Fibroblast of the aortic adventitia (primary cell): ENCODE measurements at regions not wholly inside any gene's neighbourhood (a gene's known extent, or its start where the extent isn't known, plus 50 kb on each side); places are given as distances from the start of the nearest gene placed in this dataset.

ENCODE experiments used
- DNase-seq: peaks from one replicate; pipeline ENCODE4 v3.0.0-alpha.2; 2010; ENCODE audit warnings: low read depth
- H3K4me3 ChIP-seq: 2 replicates; pipeline ENCODE4 v1.5.1; 2011; ENCODE audit warnings: low read depth, mild to moderate bottlenecking, control low read depth, low read length, moderate library complexity
- CTCF ChIP-seq: IDR thresholded peaks from 2 replicates; pipeline ENCODE4 v1.5.1; 2011; ENCODE audit warnings: mild to moderate bottlenecking, low read length, control low read depth, inconsistent platforms; ENCODE audit not compliant: insufficient read depth

GRCh38 chr4:30495251-30495650, 224.9 kb upstream of the PCDH7 start:
- no peak for TF ChIP-seq CTCF
- no peak overlapping the region for H3K4me3 ChIP-seq
- DNase-seq = no peak

GRCh38 chr4:30495651-30496310, 224.4 kb upstream of the PCDH7 start:
- DNase-seq = no peak
- TF ChIP-seq CTCF = no peak
- no peak overlapping the region for H3K4me3 ChIP-seq

GRCh38 chr4:30511751-30512150, 208.4 kb upstream of the PCDH7 start:
- no peak overlapping the region for H3K4me3 ChIP-seq
- DNase-seq = no peak
- no peak for TF ChIP-seq CTCF

- no peak overlapping the region for H3K4me3 ChIP-seq
- no peak for DNase-seq
- TF ChIP-seq CTCF = no peak
Measured at GRCh38 chr4:30518211-30518610, 202.0 kb upstream of the PCDH7 start.

- no peak for TF ChIP-seq CTCF
- no peak for DNase-seq
- no peak overlapping the region for H3K4me3 ChIP-seq
Measured at GRCh38 chr4:30525662-30526315, 194.4 kb upstream of the PCDH7 start.

- DNase-seq = no peak
- no peak for TF ChIP-seq CTCF
- no peak overlapping the region for H3K4me3 ChIP-seq
Measured at GRCh38 chr4:30535255-30535654, 184.9 kb upstream of the PCDH7 start.

GRCh38 chr4:30536231-30536630, 183.9 kb upstream of the PCDH7 start:
- no peak for DNase-seq
- TF ChIP-seq CTCF = no peak
- no peak overlapping the region for H3K4me3 ChIP-seq
